NCI-H1694 treated with DMSO at 0.1 percent for 48 hours (cell line): ENCODE measurements at regions not wholly inside any gene's neighbourhood (a gene's known extent, or its start where the extent isn't known, plus 50 kb on each side); places are given as distances from the start of the nearest gene placed in this dataset.

Experiments used
- DNase-seq: peaks from one replicate; lab custom pipeline; 2025; lab: John Stamatoyannopoulos, UW

GRCh38 chr18:30057398-30057797 lies 985.1 kb downstream of the DSC3 start:
- DNase-seq = no peak

- no peak for DNase-seq
Observed at GRCh38 chr18:30056528-30056927, 986.0 kb downstream of the DSC3 start.

- no peak for DNase-seq
Observed at GRCh38 chr18:30044496-30044895, 998.0 kb downstream of the DSC3 start.

GRCh38 chr18:30039201-30039600 lies 1003.3 kb downstream of the DSC3 start:
- DNase-seq = no peak

GRCh38 chr18:30034818-30035217 lies 1007.7 kb downstream of the DSC3 start:
- DNase-seq = no peak

- no peak for DNase-seq
Observed at GRCh38 chr18:30016179-30016578, 1026.4 kb downstream of the DSC3 start.

GRCh38 chr18:30004965-30005364 lies 1037.6 kb downstream of the DSC3 start:
- DNase-seq = no peak

GRCh38 chr18:29982218-29982617 lies 1060.3 kb downstream of the DSC3 start:
- DNase-seq = no peak

GRCh38 chr18:29979881-29980280 lies 1062.7 kb downstream of the DSC3 start:
- no peak for DNase-seq

- DNase-seq = no peak
Observed at GRCh38 chr18:29969876-29970275, 1072.7 kb downstream of the DSC3 start.

GRCh38 chr18:29962579-29962978 lies 1080.0 kb downstream of the DSC3 start:
- DNase-seq = no peak

- DNase-seq = no peak
Observed at GRCh38 chr18:29960539-29960938, 1082.0 kb downstream of the DSC3 start.

- DNase-seq = no peak
Observed at GRCh38 chr18:29930231-29930630, 1112.3 kb downstream of the DSC3 start.

GRCh38 chr18:29928081-29928480 lies 1114.5 kb downstream of the DSC3 start:
- peak; percentile 87 for DNase-seq

- DNase-seq = no peak
Observed at GRCh38 chr18:29925566-29925965, 1117.0 kb downstream of the DSC3 start.

- no peak for DNase-seq
Observed at GRCh38 chr18:29912351-29912750, 1130.2 kb downstream of the DSC3 start.

- peak; percentile 6 for DNase-seq
Observed at GRCh38 chr18:29892960-29893558, 1149.5 kb downstream of the DSC3 start.

- DNase-seq = no peak
Observed at GRCh38 chr18:29883114-29883513, 1159.4 kb downstream of the DSC3 start.

GRCh38 chr18:29882620-29883019 lies 1159.9 kb downstream of the DSC3 start:
- DNase-seq = no peak

GRCh38 chr18:29879763-29880162 lies 1162.8 kb downstream of the DSC3 start:
- DNase-seq = no peak

- peak; percentile 22 for DNase-seq
Observed at GRCh38 chr18:29874519-29875098, 1167.9 kb downstream of the DSC3 start.

- no peak for DNase-seq
Observed at GRCh38 chr18:29873211-29873610, 1169.3 kb downstream of the DSC3 start.

- no peak for DNase-seq
Observed at GRCh38 chr18:29871246-29871645, 1171.3 kb downstream of the DSC3 start.

- DNase-seq = no peak
Observed at GRCh38 chr18:29862824-29863223, 1179.7 kb downstream of the DSC3 start.
